Ascending aorta (tissue), 2 donors: ENCODE measurements at regions not wholly inside any gene's neighbourhood (a gene's known extent, or its start where the extent isn't known, plus 50 kb on each side); places are given as distances from the start of the nearest gene placed in this dataset.

Source experiments
- DNase-seq, 2 donors: peaks; one replicate each; pipeline ENCODE4 v3.0.0-alpha.2; 2019; ENCODE audit warnings: low spot score in 2 of 2
- H3K27ac ChIP-seq, 2 donors: fragments of 200-600 bp; sonication (generic); one replicate each; pipeline ENCODE4 v1.5.1; 2016 to 2017; ENCODE audit warnings: mild to moderate bottlenecking in 1 of 2
- H3K27me3 ChIP-seq: fragments of 200-600 bp; sonication (generic); one replicate; pipeline ENCODE4 v1.5.1; 2017
- H3K36me3 ChIP-seq, 2 donors: fragments of 200-600 bp; sonication (generic); one replicate each; pipeline ENCODE4 v1.5.1; 2016
- H3K4me1 ChIP-seq, 2 donors: fragments of 200-600 bp; sonication (generic); one replicate each; pipeline ENCODE4 v1.5.1; 2016 to 2017; ENCODE audit warnings: mild to moderate bottlenecking in 1 of 2
- H3K4me3 ChIP-seq, 2 donors: fragments of 200-600 bp; sonication (generic); one replicate each; pipeline ENCODE4 v1.5.1; 2016 to 2017; ENCODE audit warnings: mild to moderate bottlenecking in 1 of 2
- H3K9me3 ChIP-seq, 2 donors: fragments of 200-600 bp; sonication (generic); one replicate each; pipeline ENCODE4 v1.5.1; 2016
- intact Hi-C: fragments of 100-400 bp; cut with DNase I; formaldehyde crosslinking; loops from one replicate; pipeline ENCODE4 v1.15.1; 2023
- TF ChIP-seq, protein P1 (sequence below), 3 experiments: fragments of 200-600 bp in 2 of 3; fragments of 450-650 bp in 1 of 3; sonication (generic) in 2 of 3; IDR thresholded peaks; one replicate each; pipeline ENCODE4 v1.5.1; 2016 to 2019; ENCODE audit warnings: antibody characterized with exemption in 3 of 3, mild to moderate bottlenecking in 1 of 3, moderate library complexity in 1 of 3

DNA sequence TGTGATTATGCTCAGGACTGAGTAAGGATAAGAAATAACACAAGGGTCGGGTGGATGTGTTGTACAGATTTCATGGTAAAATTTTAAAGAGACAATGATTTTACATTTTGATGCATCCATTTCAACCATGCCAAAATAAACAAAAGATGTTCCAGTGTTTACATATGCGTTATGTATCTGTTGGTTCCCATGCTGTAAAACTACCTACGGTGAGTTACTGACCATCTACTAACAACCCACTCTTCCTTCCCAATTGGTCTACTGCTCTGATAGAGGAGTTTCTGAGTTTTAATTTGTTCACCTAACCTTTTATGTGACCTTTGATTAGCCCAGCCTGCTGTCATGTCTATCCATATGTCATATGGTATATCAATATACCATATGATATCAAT lies 1697.1 kb downstream of the MAT2B start:
- no peak overlapping the region for H3K27ac ChIP-seq
- intact Hi-C loops: no loop called here
- H3K9me3 ChIP-seq: no peaks in the 10 kb centered on the region
- H3K27me3 ChIP-seq: no peaks in the 10 kb centered on the region
- DNase-seq: no peak
- H3K4me3 ChIP-seq: no peak overlapping the region
- no peaks in the 10 kb centered on the region for H3K4me1 ChIP-seq
- H3K36me3 ChIP-seq: no peaks in the 10 kb centered on the region
- TF ChIP-seq, protein P1, sequence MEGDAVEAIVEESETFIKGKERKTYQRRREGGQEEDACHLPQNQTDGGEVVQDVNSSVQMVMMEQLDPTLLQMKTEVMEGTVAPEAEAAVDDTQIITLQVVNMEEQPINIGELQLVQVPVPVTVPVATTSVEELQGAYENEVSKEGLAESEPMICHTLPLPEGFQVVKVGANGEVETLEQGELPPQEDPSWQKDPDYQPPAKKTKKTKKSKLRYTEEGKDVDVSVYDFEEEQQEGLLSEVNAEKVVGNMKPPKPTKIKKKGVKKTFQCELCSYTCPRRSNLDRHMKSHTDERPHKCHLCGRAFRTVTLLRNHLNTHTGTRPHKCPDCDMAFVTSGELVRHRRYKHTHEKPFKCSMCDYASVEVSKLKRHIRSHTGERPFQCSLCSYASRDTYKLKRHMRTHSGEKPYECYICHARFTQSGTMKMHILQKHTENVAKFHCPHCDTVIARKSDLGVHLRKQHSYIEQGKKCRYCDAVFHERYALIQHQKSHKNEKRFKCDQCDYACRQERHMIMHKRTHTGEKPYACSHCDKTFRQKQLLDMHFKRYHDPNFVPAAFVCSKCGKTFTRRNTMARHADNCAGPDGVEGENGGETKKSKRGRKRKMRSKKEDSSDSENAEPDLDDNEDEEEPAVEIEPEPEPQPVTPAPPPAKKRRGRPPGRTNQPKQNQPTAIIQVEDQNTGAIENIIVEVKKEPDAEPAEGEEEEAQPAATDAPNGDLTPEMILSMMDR (IDR thresholded peaks at IDR 0.05): no peak

DNA sequence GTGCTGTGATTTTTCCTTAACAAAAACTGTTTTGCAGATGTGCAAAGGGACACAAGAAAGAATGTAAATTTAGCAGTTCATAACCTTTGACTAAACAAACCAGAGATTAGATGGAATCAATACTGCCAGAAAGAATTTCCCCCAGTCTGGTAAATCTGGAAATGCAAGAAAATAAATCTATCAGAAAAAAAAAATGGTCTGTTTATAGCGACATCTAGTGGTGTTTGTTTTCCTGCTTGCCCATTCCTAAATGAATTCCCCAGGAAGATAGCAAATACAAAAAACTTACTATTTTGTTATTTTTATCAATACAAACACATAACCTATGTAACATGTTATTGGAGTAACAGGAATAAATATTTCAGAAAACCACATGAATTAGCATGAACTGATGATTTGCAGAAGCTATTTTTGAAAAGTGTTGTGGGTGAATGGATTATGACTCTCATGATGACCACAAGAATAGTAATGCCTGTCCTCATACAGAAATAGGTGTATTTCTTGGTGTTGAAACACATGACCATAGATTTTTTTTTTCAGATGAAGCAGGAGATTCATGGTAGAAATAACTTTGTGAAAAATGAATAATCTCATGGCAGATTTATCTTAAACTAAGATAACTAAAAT lies 1703.8 kb downstream of the MAT2B start:
- Histone ChIP-seq H3K4me1 (no peaks in the 10 kb centered on the region), H3K36me3 (no peaks in the 10 kb centered on the region), H3K9me3 (no peaks in the 10 kb centered on the region), H3K27ac (no peak overlapping the region), H3K4me3 (no peak overlapping the region), H3K27me3 (no peaks in the 10 kb centered on the region)
- DNase-seq: no peak
- TF ChIP-seq, protein P1 (IDR thresholded peaks at IDR 0.05): peak in 2 of 3 experiments; percentile 17 to 51
- intact Hi-C loops: no loop called here

DNA sequence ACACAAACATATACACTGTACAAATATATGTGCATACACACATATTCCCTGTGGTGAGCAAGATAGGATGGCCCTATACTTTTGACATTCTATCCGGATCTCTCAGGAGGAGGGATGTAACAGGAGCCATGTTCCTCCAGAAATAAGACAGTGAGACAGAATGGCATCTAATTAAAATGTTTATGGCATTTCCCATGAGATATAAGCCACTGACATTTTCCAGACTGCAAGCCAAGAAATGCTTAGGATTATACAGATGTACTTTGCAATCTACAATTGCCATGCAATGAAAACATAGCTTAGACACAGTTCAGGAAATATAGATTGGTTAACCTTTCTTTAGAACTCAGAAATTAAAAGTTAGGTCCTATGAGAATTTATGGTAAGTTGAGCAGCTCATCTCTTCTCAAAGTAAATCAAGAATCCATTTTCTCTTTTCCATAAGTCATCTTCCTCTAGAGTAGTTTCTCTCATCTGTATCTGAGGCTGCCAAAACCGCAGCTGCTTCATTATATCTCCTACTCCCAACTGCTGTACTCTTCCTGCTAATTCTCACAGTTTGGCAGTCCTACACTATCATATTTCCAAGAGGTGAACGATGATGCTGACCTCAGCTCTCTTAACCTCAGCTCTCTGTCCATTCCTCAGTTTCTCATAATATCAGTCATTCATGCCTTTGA lies 1719.1 kb downstream of the MAT2B start:
- TF ChIP-seq, protein P1 (IDR thresholded peaks at IDR 0.05): no peak
- Histone ChIP-seq H3K36me3 (no peaks in the 10 kb centered on the region), H3K4me1 (no peaks in the 10 kb centered on the region), H3K4me3 (no peak overlapping the region), H3K9me3 (no peaks in the 10 kb centered on the region), H3K27ac (no peak overlapping the region), H3K27me3 (no peaks in the 10 kb centered on the region)
- DNase-seq: no peak
- intact Hi-C loops: no loop called here

DNA sequence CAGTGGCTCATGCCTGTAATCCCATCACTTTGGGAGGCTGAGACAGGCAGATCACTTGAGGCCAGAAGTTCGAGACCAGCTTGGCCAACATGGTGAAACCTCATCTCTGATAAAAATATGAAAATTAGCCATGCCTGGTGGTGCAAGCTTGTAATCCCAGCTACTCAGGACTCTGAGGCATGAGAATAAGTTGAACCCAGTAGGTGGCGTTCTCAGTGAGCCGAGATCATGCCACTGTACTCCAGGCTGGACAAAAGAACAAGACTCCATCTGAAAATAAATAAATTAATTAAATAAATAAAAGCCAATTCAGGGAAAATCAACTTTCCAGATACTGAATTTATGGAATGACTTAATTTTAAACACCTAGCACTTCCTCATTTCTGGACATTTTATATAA lies 1722.1 kb downstream of the MAT2B start:
- Histone ChIP-seq H3K27ac (no peak overlapping the region), H3K4me1 (no peaks in the 10 kb centered on the region), H3K9me3 (no peaks in the 10 kb centered on the region), H3K27me3 (no peaks in the 10 kb centered on the region), H3K4me3 (no peak overlapping the region), H3K36me3 (no peaks in the 10 kb centered on the region)
- intact Hi-C loops: no loop called here
- TF ChIP-seq, protein P1 (IDR thresholded peaks at IDR 0.05): no peak
- DNase-seq: no peak

DNA sequence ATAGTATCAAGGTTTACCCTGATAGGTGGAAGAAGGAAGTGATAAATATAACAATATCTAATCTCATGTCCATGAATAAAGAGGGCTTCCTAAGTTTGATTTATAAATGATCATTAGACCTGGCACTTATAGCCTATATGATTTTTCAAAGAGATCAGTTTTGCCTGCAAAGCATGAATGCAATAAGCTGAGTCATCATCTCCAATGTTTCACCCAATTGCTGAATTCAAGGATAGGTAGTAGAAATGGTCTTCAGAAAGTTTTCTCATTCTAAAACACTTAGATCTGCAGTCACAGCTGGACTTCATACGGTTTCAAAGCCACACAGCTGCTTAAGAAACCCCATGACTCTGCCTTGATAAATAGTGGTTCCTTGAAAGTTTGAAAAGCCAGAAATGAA lies 1722.8 kb downstream of the MAT2B start:
- Histone ChIP-seq H3K9me3 (no peaks in the 10 kb centered on the region), H3K27ac (no peak overlapping the region), H3K27me3 (no peaks in the 10 kb centered on the region), H3K4me3 (no peak overlapping the region), H3K36me3 (no peaks in the 10 kb centered on the region), H3K4me1 (no peaks in the 10 kb centered on the region)
- DNase-seq: no peak
- TF ChIP-seq, protein P1 (IDR thresholded peaks at IDR 0.05): no peak
- intact Hi-C loops: no loop called here
